HEK293 (cell line): ENCODE measurements at regions not wholly inside any gene's neighbourhood (a gene's known extent, or its start where the extent isn't known, plus 50 kb on each side); places are given as distances from the start of the nearest gene placed in this dataset.

Experiments
- CTCF ChIA-PET: fragments of 350-600 bp; formaldehyde crosslinking; extraction: SDS; loops from one replicate; lab custom pipeline; 2021; ENCODE audit warnings: antibody characterized with exemption; lab: Yijun Ruan, JAX
- POLR2A ChIA-PET: fragments of 300-600 bp; formaldehyde crosslinking; extraction: SDS; loops from one replicate; lab custom pipeline; 2020; ENCODE audit warnings: antibody characterized with exemption, inconsistent platforms; lab: Yijun Ruan, JAX
- H3K27ac ChIP-seq: fragments of 200-500 bp; sonication (Bioruptor generic); 2 replicates; pipeline ENCODE4 v1.5.1; 2014; ENCODE audit warnings: low read depth, low read length, control low read depth, inconsistent platforms; ENCODE audit errors: extremely low read depth
- H3K36me3 ChIP-seq, 2 experiments: fragments of 200-500 bp in 1 of 2; sonication (Bioruptor generic) in 1 of 2; 1 replicate in 1 of 2; 2 replicates in 1 of 2; pipeline ENCODE4 v1.5.1; 2014 to 2017; ENCODE audit warnings: inconsistent platforms in 2 of 2, low read length in 2 of 2; ENCODE audit not compliant: control insufficient read depth in 2 of 2, insufficient read depth in 1 of 2
- H3K4me1 ChIP-seq: fragments of 200-500 bp; sonication (Bioruptor generic); 2 replicates; pipeline ENCODE4 v1.5.1; 2014; ENCODE audit warnings: mild to moderate bottlenecking, low read length, inconsistent platforms; ENCODE audit not compliant: control insufficient read depth, insufficient read depth
- H3K4me3 ChIP-seq: 2 replicates; pipeline ENCODE4 v1.5.1; 2011; ENCODE audit warnings: low read depth, mild to moderate bottlenecking, control low read depth, low read length, moderate library complexity
- H3K9me3 ChIP-seq: fragments of 200-500 bp; sonication (Bioruptor generic); 2 replicates; pipeline ENCODE4 v1.5.1; 2014; ENCODE audit warnings: low read depth, low read length, inconsistent platforms; ENCODE audit not compliant: control insufficient read depth, insufficient read depth
- BCL11A ChIP-seq: fragments of 450-650 bp; formaldehyde crosslinking; IDR thresholded peaks from 2 replicates; pipeline ENCODE4 v1.5.1; 2016; ENCODE audit warnings: low read depth, missing biosample characterization, missing genetic modification characterization
- HOXD13 ChIP-seq: sonication (generic); formaldehyde crosslinking; IDR thresholded peaks from 2 replicates; pipeline ENCODE4 v1.8.0; 2022; ENCODE audit warnings: missing genetic modification reagents, borderline replicate concordance
- KLF17 ChIP-seq: fragments of 450-650 bp; formaldehyde crosslinking; IDR thresholded peaks from 2 replicates; pipeline ENCODE4 v1.5.1; 2016; ENCODE audit warnings: missing biosample characterization, missing genetic modification characterization
- KLF8 ChIP-seq: fragments of 450-650 bp; formaldehyde crosslinking; IDR thresholded peaks from 2 replicates; pipeline ENCODE4 v1.5.1; 2016; ENCODE audit warnings: missing biosample characterization, missing genetic modification characterization
- PBX3 ChIP-seq: sonication (generic); formaldehyde crosslinking; IDR thresholded peaks from 2 replicates; pipeline ENCODE4 v1.8.1; 2022; ENCODE audit warnings: mild to moderate bottlenecking, moderate library complexity, missing genetic modification reagents
- SCRT1 ChIP-seq: fragments of 450-650 bp; formaldehyde crosslinking; IDR thresholded peaks from 2 replicates; pipeline ENCODE4 v1.5.1; 2016; ENCODE audit warnings: missing biosample characterization, missing genetic modification characterization, borderline replicate concordance
- ZFP37 ChIP-seq: fragments of 450-650 bp; formaldehyde crosslinking; IDR thresholded peaks from 2 replicates; pipeline ENCODE4 v1.5.1; 2016; ENCODE audit warnings: missing biosample characterization, missing genetic modification characterization
- ZNF146 ChIP-seq: fragments of 450-650 bp; formaldehyde crosslinking; IDR thresholded peaks from 2 replicates; pipeline ENCODE4 v1.5.1; 2016; ENCODE audit warnings: missing biosample characterization, missing genetic modification characterization
- ZNF18 ChIP-seq: fragments of 450-650 bp; formaldehyde crosslinking; IDR thresholded peaks from 2 replicates; pipeline ENCODE4 v1.5.1; 2016; ENCODE audit warnings: missing biosample characterization, missing genetic modification characterization
- ZNF202 ChIP-seq: fragments of 450-650 bp; formaldehyde crosslinking; IDR thresholded peaks from 2 replicates; pipeline ENCODE4 v1.5.1; 2016; ENCODE audit warnings: missing biosample characterization, missing genetic modification characterization, borderline replicate concordance
- ZNF23 ChIP-seq: fragments of 450-650 bp; formaldehyde crosslinking; IDR thresholded peaks from 2 replicates; pipeline ENCODE4 v1.5.1; 2016; ENCODE audit warnings: missing biosample characterization, missing genetic modification characterization, borderline replicate concordance
- ZNF366 ChIP-seq: fragments of 450-650 bp; formaldehyde crosslinking; conservative IDR thresholded peaks from 2 replicates; pipeline ENCODE4 v1.5.1; 2016; ENCODE audit warnings: missing biosample characterization, missing genetic modification characterization
- ZNF48 ChIP-seq: fragments of 450-650 bp; formaldehyde crosslinking; IDR thresholded peaks from 2 replicates; pipeline ENCODE4 v1.5.1; 2016; ENCODE audit warnings: missing biosample characterization, missing genetic modification characterization
- ZNF580 ChIP-seq: fragments of 450-650 bp; formaldehyde crosslinking; IDR thresholded peaks from 2 replicates; pipeline ENCODE4 v1.5.1; 2016; ENCODE audit warnings: missing biosample characterization, missing genetic modification characterization
- ZNF639 ChIP-seq: fragments of 450-650 bp; formaldehyde crosslinking; IDR thresholded peaks from 2 replicates; pipeline ENCODE4 v1.5.1; 2016; ENCODE audit warnings: missing biosample characterization, missing genetic modification characterization
- ZNF76 ChIP-seq: fragments of 450-650 bp; formaldehyde crosslinking; IDR thresholded peaks from 2 replicates; pipeline ENCODE4; 2016; ENCODE audit warnings: low read depth, missing biosample characterization, missing genetic modification characterization, borderline replicate concordance
- ZNF768 ChIP-seq: fragments of 450-650 bp; formaldehyde crosslinking; IDR thresholded peaks from 2 replicates; pipeline ENCODE4 v1.5.1; 2018; ENCODE audit warnings: missing biosample characterization, mild to moderate bottlenecking, missing genetic modification characterization
- ZNF843 ChIP-seq: fragments of 450-650 bp; formaldehyde crosslinking; IDR thresholded peaks from 2 replicates; pipeline ENCODE4 v1.5.1; 2016; ENCODE audit warnings: missing biosample characterization, missing genetic modification characterization
- ZSCAN18 ChIP-seq: fragments of 450-650 bp; formaldehyde crosslinking; IDR thresholded peaks from 2 replicates; pipeline ENCODE4 v1.5.1; 2016; ENCODE audit warnings: missing biosample characterization, missing genetic modification characterization

GRCh38 chr5:93660677-93661076, 77.7 kb downstream of the NR2F1 start (continued):
- TF ChIP-seq ZSCAN18 (tag by site-specific recombination) = no peak
- TF ChIP-seq SCRT1 (tag by site-specific recombination) = no peak
- TF ChIP-seq ZFP37 (tag by site-specific recombination) = no peak
- no peak for TF ChIP-seq KLF17 (tag by site-specific recombination)

GRCh38 chr5:93658044-93658443, 75.0 kb downstream of the NR2F1 start:
- POLR2A ChIA-PET = no interaction called here
- no peak for TF ChIP-seq ZNF768
- no peak for TF ChIP-seq ZNF76
- no peak for TF ChIP-seq BCL11A
- no peak for TF ChIP-seq PBX3 (CRISPR knock-in tag)
- TF ChIP-seq ZNF202 = no peak
- no peak for TF ChIP-seq ZNF366 (tag by site-specific recombination)
- TF ChIP-seq ZNF146 (tag by site-specific recombination) = no peak
- TF ChIP-seq KLF8 (tag by site-specific recombination) = no peak
- no peak overlapping the region for H3K27ac ChIP-seq

GRCh38 chr5:93654676-93655075, 71.7 kb downstream of the NR2F1 start:
- CTCF ChIA-PET = no interaction called here
- Histone ChIP-seq H3K4me1 (no peaks in the 10 kb centered on the region), H3K9me3 (no peaks in the 10 kb centered on the region), H3K36me3 (no peaks in the 10 kb centered on the region), H3K4me3 (no peak overlapping the region)
- POLR2A ChIA-PET = no interaction called here
- no peak for TF ChIP-seq ZNF639 (tag by site-specific recombination)
- no peak for TF ChIP-seq ZNF18
- no peak for TF ChIP-seq ZNF48 (tag by site-specific recombination)
- no peak for TF ChIP-seq ZNF580
- no peak for TF ChIP-seq HOXD13 (CRISPR knock-in tag)
- no peak for TF ChIP-seq ZNF843 (tag by site-specific recombination)
- TF ChIP-seq ZNF23 = no peak
- TF ChIP-seq, all 188 proteins: peak for 0
- H3K27ac ChIP-seq = no peak overlapping the region

More at GRCh38 chr5:93658044-93658443, 75.0 kb downstream of the NR2F1 start:
- peaks cover 3% of the 10 kb centered on the region; the same call in 1 of the 2 replicates for H3K4me1 ChIP-seq
- H3K4me3 ChIP-seq = no peak overlapping the region
- CTCF ChIA-PET = interaction anchor here (0.6 kb wide), 1 partner anchor 10 kb away, joined by 5 read pairs; no protein-coding TSS in a partner anchor
- H3K36me3 ChIP-seq = no peaks in the 10 kb centered on the region
- no peaks in the 10 kb centered on the region for H3K9me3 ChIP-seq
